NCI-H128 (cell line): ENCODE measurements at regions not wholly inside any gene's neighbourhood (a gene's known extent, or its start where the extent isn't known, plus 50 kb on each side); places are given as distances from the start of the nearest gene placed in this dataset.

Source experiments
- DNase-seq: peaks from one replicate; lab custom pipeline; 2025; ENCODE audit not compliant: unreplicated experiment; lab: John Stamatoyannopoulos, UW

- no peak for DNase-seq
Observed at GRCh38 chr12:5195244-5195643, 151.6 kb downstream of the KCNA5 start.

- DNase-seq: no peak
Observed at GRCh38 chr12:5195691-5196090, 152.0 kb downstream of the KCNA5 start.

GRCh38 chr12:5197131-5197530, 153.5 kb downstream of the KCNA5 start:
- no peak for DNase-seq

- DNase-seq: no peak
Observed at GRCh38 chr12:5197656-5198055, 154.0 kb downstream of the KCNA5 start.

GRCh38 chr12:5200278-5201087, 156.8 kb downstream of the KCNA5 start:
- DNase-seq: peak; percentile 54

GRCh38 chr12:5201554-5202218, 158.0 kb downstream of the KCNA5 start:
- DNase-seq: peak; percentile 27

GRCh38 chr12:5203274-5203673, 159.6 kb downstream of the KCNA5 start:
- no peak for DNase-seq

- DNase-seq: no peak
Observed at GRCh38 chr12:5203720-5204119, 160.0 kb downstream of the KCNA5 start.

- no peak for DNase-seq
Observed at GRCh38 chr12:5204271-5204670, 160.6 kb downstream of the KCNA5 start.

GRCh38 chr12:5204831-5205230, 161.2 kb downstream of the KCNA5 start:
- no peak for DNase-seq

- no peak for DNase-seq
Observed at GRCh38 chr12:5206401-5207175, 162.9 kb downstream of the KCNA5 start.

- DNase-seq: no peak
Observed at GRCh38 chr12:5210179-5210922, 166.7 kb downstream of the KCNA5 start.

- no peak for DNase-seq
Observed at GRCh38 chr12:5210923-5211290, 167.2 kb downstream of the KCNA5 start.

GRCh38 chr12:5213336-5213735, 169.7 kb downstream of the KCNA5 start:
- no peak for DNase-seq

GRCh38 chr12:5213990-5214389, 170.3 kb downstream of the KCNA5 start:
- DNase-seq: no peak

- no peak for DNase-seq
Observed at GRCh38 chr12:5217936-5218335, 174.3 kb downstream of the KCNA5 start.

- no peak for DNase-seq
Observed at GRCh38 chr12:5220099-5220498, 176.4 kb downstream of the KCNA5 start.

GRCh38 chr12:5220835-5221234, 177.2 kb downstream of the KCNA5 start:
- DNase-seq: no peak

GRCh38 chr12:5222011-5222461, 178.4 kb downstream of the KCNA5 start:
- peak; percentile 43 for DNase-seq

GRCh38 chr12:5222729-5223128, 179.1 kb downstream of the KCNA5 start:
- no peak for DNase-seq

GRCh38 chr12:5223881-5224280, 180.2 kb downstream of the KCNA5 start:
- DNase-seq: no peak
